GM12878 (cell line): ENCODE measurements at regions not wholly inside any gene's neighbourhood (a gene's known extent, or its start where the extent isn't known, plus 50 kb on each side); places are given as distances from the start of the nearest gene placed in this dataset.

Source experiments
- ATAC-seq: fragments of 200-7000 bp; cut with Tn5 transposase; 3 replicates; pipeline ENCODE4 v1.9.1; 2020; ENCODE audit warnings: mild to moderate bottlenecking, moderate library complexity
- BruUV-seq: library from RNA; stranded (reverse); fragments of 400-500 nt; replicated peaks from 2 replicates; lab custom pipeline; 2021; lab: Mats Ljungman, UMichigan
- CTCF ChIA-PET: fragments of 300-600 bp; sonication (Branson Sonifier 250); formaldehyde crosslinking; extraction: SDS; loops from one replicate; lab custom pipeline; 2021; ENCODE audit warnings: inconsistent platforms; lab: Yijun Ruan, JAX
- POLR2A ChIA-PET: fragments of 350-600 bp; formaldehyde crosslinking; extraction: SDS; loops from one replicate; lab custom pipeline; 2021; ENCODE audit warnings: inconsistent platforms; lab: Charles Lee
- RAD21 ChIA-PET: fragments of 300-600 bp; sonication (Branson Sonifier 250); formaldehyde crosslinking; loops from one replicate; lab custom pipeline; 2023; ENCODE audit warnings: antibody characterized with exemption; ENCODE audit not compliant: unreplicated experiment; lab: Charles Lee
- SMC1A ChIA-PET: fragments of 300-600 bp; sonication (Branson Sonifier 250); formaldehyde crosslinking; loops from one replicate; lab custom pipeline; 2023; ENCODE audit not compliant: unreplicated experiment, uncharacterized antibody; lab: Charles Lee
- DNase-seq: peaks from one replicate; pipeline ENCODE4 v3.0.0-alpha.2; 2011; ENCODE audit warnings: low read depth, low spot score
- FAIRE-seq: peaks from 3 replicates; lab custom pipeline; 2011; peaks lifted over from hg19 to GRCh38; lab: Jason Lieb, UNC
- H2AFZ ChIP-seq: 2 replicates; pipeline ENCODE4 v1.6.0; 2011; ENCODE audit warnings: low read depth, low read length, control low read depth; ENCODE audit not compliant: control insufficient read depth
- H3K27ac ChIP-seq: 2 replicates; pipeline ENCODE4 v1.5.1; 2011; ENCODE audit warnings: control low read depth; ENCODE audit not compliant: control insufficient read depth, insufficient read depth
- H3K27me3 ChIP-seq, 2 experiments: replicated peaks in 1 of 2; 2 replicates each; pipeline versions ENCODE4 v1.6.0 to v1.6.1; 2011; ENCODE audit warnings: low read length in 1 of 2; ENCODE audit not compliant: control insufficient read depth in 2 of 2, insufficient read depth in 2 of 2
- H3K36me3 ChIP-seq, 2 experiments: 2 replicates each; pipeline ENCODE4 v1.5.1; 2011; ENCODE audit warnings: low read length in 1 of 2; ENCODE audit not compliant: control insufficient read depth in 2 of 2, insufficient read depth in 2 of 2
- H3K4me1 ChIP-seq: 2 replicates; pipeline ENCODE4 v1.6.1; 2011; ENCODE audit warnings: mild to moderate bottlenecking, low read length, moderate library complexity, mixed read lengths; ENCODE audit not compliant: control insufficient read depth, insufficient read depth
- H3K4me2 ChIP-seq: 2 replicates; pipeline ENCODE4 v1.6.0; 2011; ENCODE audit warnings: control low read depth; ENCODE audit not compliant: control insufficient read depth, insufficient read depth
- H3K4me3 ChIP-seq: fragments of 200-600 bp; sonication (generic); 2 replicates; pipeline ENCODE4 v1.5.1; 2016
- H3K79me2 ChIP-seq: 2 replicates; pipeline ENCODE4 v1.6.0; 2011; ENCODE audit warnings: low read length; ENCODE audit not compliant: control insufficient read depth, insufficient read depth
- H3K9ac ChIP-seq: 2 replicates; pipeline ENCODE4 v1.8.0; 2011; ENCODE audit warnings: low read length, control low read depth, mixed read lengths; ENCODE audit not compliant: control insufficient read depth, insufficient read depth
- H3K9me3 ChIP-seq: replicated peaks from 3 replicates; pipeline ENCODE4 v1.5.1; 2011; ENCODE audit warnings: mild to moderate bottlenecking, low read length; ENCODE audit not compliant: control insufficient read depth, insufficient read depth
- H4K20me1 ChIP-seq: 2 replicates; pipeline ENCODE4 v1.6.0; 2011; ENCODE audit not compliant: control insufficient read depth, insufficient read depth
- CBX5 ChIP-seq: sonication (generic); IDR thresholded peaks from 2 replicates; pipeline ENCODE4 v1.6.1; 2016; ENCODE audit warnings: low read depth, moderate library complexity, mild to moderate bottlenecking, inconsistent platforms
- GABPA ChIP-seq: IDR thresholded peaks from 2 replicates; pipeline ENCODE4 v1.6.1; 2014; ENCODE audit warnings: antibody characterized with exemption, low read depth, mild to moderate bottlenecking, inconsistent platforms
- HDAC6 ChIP-seq: fragments of 200-600 bp; sonication (generic); IDR thresholded peaks from one replicate; pipeline ENCODE4 v1.8.0; 2017; ENCODE audit warnings: antibody characterized with exemption; ENCODE audit not compliant: unreplicated experiment
- KAT2A ChIP-seq: conservative IDR thresholded peaks from 2 replicates; pipeline ENCODE4 v1.6.1; 2011; ENCODE audit warnings: low read depth, low read length; ENCODE audit not compliant: control insufficient read depth
- SUPT20H ChIP-seq: IDR thresholded peaks from 2 replicates; pipeline ENCODE4 v1.6.1; 2011; ENCODE audit warnings: low read depth, mild to moderate bottlenecking, low read length, moderate library complexity, borderline replicate concordance; ENCODE audit not compliant: control insufficient read depth
- SUZ12 ChIP-seq: fragments of 200-600 bp; sonication (generic); IDR thresholded peaks from one replicate; pipeline ENCODE4 v1.6.1; 2018; ENCODE audit warnings: antibody characterized with exemption, mild to moderate bottlenecking; ENCODE audit not compliant: unreplicated experiment
- ZNF24 ChIP-seq: fragments of 450-650 bp; IDR thresholded peaks from 2 replicates; pipeline ENCODE4 v1.6.1; 2017; ENCODE audit warnings: antibody characterized with exemption, mild to moderate bottlenecking
- WGBS: methylation state at CpG from one replicate; pipeline ENCODE4 v1.1.6; 2016; ENCODE audit warnings: low lambda C conversion rate; ENCODE audit not compliant: insufficient replicate concordance, insufficient coverage; ENCODE audit errors: missing lambda C conversion rate; 5-methylcytosine and 5-hydroxymethylcytosine counted together
- in situ Hi-C: fragments of 300-500 bp; cut with MboI; formaldehyde crosslinking; loops from 9 replicates; pipeline ENCODE4 v1.14.3; 2018; ENCODE audit warnings: mixed read lengths
- intact Hi-C: fragments of 100-400 bp; cut with micrococcal nuclease; formaldehyde crosslinking; loops from one replicate; pipeline ENCODE4 v1.14.2; 2022; ENCODE audit not compliant: unreplicated experiment
- TF ChIP-seq, protein P1 (sequence below): fragments of 450-650 bp; IDR thresholded peaks from 2 replicates; pipeline ENCODE4 v1.6.1; 2018; ENCODE audit warnings: borderline replicate concordance, mild to moderate bottlenecking; ENCODE audit not compliant: partially characterized antibody
- TF ChIP-seq, protein P2 (sequence below): IDR thresholded peaks from 2 replicates; pipeline ENCODE4 v1.6.1; 2011; ENCODE audit warnings: borderline replicate concordance, low read depth, mild to moderate bottlenecking, moderate library complexity, low read length; ENCODE audit not compliant: insufficient read depth, poor library complexity, severe bottlenecking

DNA sequence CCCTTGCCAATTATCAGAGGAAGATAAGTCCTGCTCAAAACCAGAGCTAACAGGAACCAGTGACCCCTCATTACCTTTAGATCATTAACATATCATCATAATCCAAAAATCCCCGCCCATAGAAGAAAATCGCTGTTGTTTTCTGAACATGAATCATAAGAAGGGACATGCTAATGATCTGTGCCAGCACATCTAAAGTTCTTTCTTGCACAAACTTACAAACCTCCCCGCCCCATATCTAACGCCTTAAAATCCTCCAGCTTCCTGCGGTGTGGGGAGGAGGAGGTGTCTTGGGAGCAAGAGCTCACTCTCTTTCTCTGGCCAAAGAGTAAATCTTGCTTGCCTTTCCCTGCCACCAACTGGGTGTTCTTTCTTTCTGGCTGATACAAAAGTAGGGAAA, 78.3 kb downstream of the IRX3 start (continued):
- no peak for TF ChIP-seq ZNF24
- TF ChIP-seq KAT2A, result no peak
- TF ChIP-seq SUZ12, result no peak
- TF ChIP-seq, protein P1, sequence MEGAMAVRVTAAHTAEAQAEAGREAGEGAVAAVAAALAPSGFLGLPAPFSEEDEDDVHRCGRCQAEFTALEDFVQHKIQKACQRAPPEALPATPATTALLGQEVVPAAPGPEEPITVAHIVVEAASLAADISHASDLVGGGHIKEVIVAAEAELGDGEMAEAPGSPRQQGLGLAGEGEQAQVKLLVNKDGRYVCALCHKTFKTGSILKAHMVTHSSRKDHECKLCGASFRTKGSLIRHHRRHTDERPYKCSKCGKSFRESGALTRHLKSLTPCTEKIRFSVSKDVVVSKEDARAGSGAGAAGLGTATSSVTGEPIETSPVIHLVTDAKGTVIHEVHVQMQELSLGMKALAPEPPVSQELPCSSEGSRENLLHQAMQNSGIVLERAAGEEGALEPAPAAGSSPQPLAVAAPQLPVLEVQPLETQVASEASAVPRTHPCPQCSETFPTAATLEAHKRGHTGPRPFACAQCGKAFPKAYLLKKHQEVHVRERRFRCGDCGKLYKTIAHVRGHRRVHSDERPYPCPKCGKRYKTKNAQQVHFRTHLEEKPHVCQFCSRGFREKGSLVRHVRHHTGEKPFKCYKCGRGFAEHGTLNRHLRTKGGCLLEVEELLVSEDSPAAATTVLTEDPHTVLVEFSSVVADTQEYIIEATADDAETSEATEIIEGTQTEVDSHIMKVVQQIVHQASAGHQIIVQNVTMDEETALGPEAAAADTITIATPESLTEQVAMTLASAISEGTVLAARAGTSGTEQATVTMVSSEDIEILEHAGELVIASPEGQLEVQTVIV, result no peak

DNA sequence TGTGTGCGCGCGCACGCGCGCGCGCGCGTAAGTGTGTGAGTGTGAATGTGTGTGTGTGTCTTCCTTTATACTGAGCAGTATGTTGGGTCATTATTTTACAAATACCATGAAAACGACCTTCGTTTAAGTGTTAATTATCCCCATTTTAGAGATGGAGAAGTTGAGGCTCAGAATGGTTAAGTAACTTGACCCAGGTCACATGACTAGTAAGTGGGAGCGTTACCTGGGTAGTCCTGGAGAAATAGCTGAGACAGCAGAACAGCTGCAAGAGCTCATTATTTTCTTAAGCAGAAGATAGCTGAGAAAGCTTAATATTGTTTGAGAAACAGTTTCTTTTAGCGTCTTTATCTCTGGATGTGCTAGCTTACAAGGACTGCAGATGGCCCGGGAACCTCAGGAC, 78.8 kb downstream of the IRX3 start:
- FAIRE-seq (no peak), ATAC-seq (no peak)
- no peaks in the 10 kb centered on the region for H3K9me3 ChIP-seq
- H3K4me3 ChIP-seq, result no peak overlapping the region
- no peaks in the 10 kb centered on the region for H4K20me1 ChIP-seq
- intact Hi-C loops (no loop called here), in situ Hi-C loops (no loop called here)
- no peak overlapping the region for H2AFZ ChIP-seq
- BruUV-seq, result no TSS peak
- CTCF ChIA-PET, result no interaction called here
- no peaks in the 10 kb centered on the region for H3K79me2 ChIP-seq
- POLR2A ChIA-PET, result no interaction called here
- H3K27ac ChIP-seq, result no peak overlapping the region
- WGBS, result 71% methylated on average over 15 of the region's 15 CpGs
- no peak for TF ChIP-seq ZNF24
- TF ChIP-seq, protein P2, sequence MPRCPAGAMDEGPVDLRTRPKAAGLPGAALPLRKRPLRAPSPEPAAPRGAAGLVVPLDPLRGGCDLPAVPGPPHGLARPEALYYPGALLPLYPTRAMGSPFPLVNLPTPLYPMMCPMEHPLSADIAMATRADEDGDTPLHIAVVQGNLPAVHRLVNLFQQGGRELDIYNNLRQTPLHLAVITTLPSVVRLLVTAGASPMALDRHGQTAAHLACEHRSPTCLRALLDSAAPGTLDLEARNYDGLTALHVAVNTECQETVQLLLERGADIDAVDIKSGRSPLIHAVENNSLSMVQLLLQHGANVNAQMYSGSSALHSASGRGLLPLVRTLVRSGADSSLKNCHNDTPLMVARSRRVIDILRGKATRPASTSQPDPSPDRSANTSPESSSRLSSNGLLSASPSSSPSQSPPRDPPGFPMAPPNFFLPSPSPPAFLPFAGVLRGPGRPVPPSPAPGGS, result no peak
- no peak for TF ChIP-seq CBX5
- TF ChIP-seq GABPA, result no peak
- TF ChIP-seq HDAC6, result no peak
- TF ChIP-seq KAT2A, result no peak
- no peak for TF ChIP-seq SUPT20H
- TF ChIP-seq, all 136 proteins: peak for 0
- no peaks in the 10 kb centered on the region for H3K36me3 ChIP-seq
- H3K27me3 ChIP-seq, result no peaks in the 10 kb centered on the region
- SMC1A ChIA-PET, result no interaction called here
- DNase-seq, result no peak
- RAD21 ChIA-PET, result no interaction called here
- no peaks in the 10 kb centered on the region for H3K4me1 ChIP-seq
- H3K4me2 ChIP-seq, result no peak overlapping the region
- no peak overlapping the region for H3K9ac ChIP-seq
